Activated T-helper 2 cell treated with anti-CD3 and anti-CD28 coated beads, Interferon-gamma antibody, Interleukin-2, Interleukin-4, amounts not matched to agents 10 μg/mL and 5 μg/mL and 100 μg/mL, durations not matched to agents 14 hours and 24 hours and 36 hours (primary cell): ENCODE measurements at regions not wholly inside any gene's neighbourhood (a gene's known extent, or its start where the extent isn't known, plus 50 kb on each side); places are given as distances from the start of the nearest gene placed in this dataset.

Experiments
- DNase-seq: peaks from one replicate; pipeline ENCODE4 v3.0.0; 2021; ENCODE audit warnings: low spot score
- H3K27ac Mint-ChIP-seq: one replicate; pipeline ENCODE4 v1.8.0; 2021; ENCODE audit warnings: mixed read lengths
- H3K27me3 Mint-ChIP-seq: one replicate; pipeline ENCODE4 v1.8.0; 2021; ENCODE audit warnings: low read depth, mixed read lengths
- H3K36me3 Mint-ChIP-seq: one replicate; pipeline ENCODE4 v1.8.0; 2021; ENCODE audit warnings: low read depth, mixed read lengths
- H3K4me1 Mint-ChIP-seq: one replicate; pipeline ENCODE4 v1.8.0; 2021; ENCODE audit warnings: low read depth, mixed read lengths
- H3K4me3 Mint-ChIP-seq: one replicate; pipeline ENCODE4 v1.8.0; 2021; ENCODE audit warnings: low read depth, mild to moderate bottlenecking, moderate library complexity, mixed read lengths
- H3K9me3 Mint-ChIP-seq: one replicate; pipeline ENCODE4 v1.8.0; 2021; ENCODE audit warnings: mixed read lengths
- intact Hi-C: fragments of 100-400 bp; cut with micrococcal nuclease; formaldehyde crosslinking; loops from one replicate; pipeline ENCODE4 v1.15.1; 2023

DNA sequence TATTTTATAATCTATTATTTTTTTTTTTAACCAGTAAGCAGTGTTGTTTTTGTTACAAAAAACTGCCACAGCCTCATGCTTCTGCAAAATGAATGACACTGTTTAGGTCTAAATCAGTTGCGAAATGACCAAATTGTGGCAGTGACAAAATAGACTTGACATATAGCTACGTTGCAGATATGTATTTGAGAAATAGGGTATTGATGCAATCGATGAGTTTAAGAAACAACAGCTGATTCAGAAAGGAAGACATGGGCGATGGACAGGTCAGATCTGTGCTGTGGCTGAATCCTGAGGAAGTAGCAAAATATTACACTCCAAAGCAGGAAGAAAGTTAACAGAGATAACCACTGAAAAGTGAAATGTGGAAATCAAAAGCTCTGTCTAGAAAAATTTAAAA, 89.0 kb upstream of the STEAP4 start:
- H3K4me3 Mint-ChIP-seq: no peak overlapping the region
- H3K27ac Mint-ChIP-seq: no peak overlapping the region

DNA sequence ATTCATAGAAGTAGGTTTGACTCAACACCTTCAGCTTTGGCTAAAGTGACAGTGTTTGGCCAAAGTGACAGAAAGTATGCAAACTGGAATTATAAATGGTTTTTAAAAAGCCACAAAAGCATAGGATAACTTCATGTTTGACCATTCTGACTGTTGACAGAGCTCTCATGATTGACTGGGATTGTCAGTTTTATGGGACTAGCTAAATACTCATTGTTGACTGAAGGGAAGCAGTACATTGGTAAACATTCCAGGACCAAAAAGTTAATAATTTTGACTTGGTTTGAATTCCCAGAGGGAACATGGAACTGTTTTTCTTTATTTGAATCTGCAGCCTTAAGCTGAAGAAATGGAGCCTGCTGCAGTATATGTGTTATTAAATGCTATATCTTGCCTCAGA, 84.6 kb upstream of the STEAP4 start:
- H3K27ac Mint-ChIP-seq: no peak overlapping the region
- no peaks in the 10 kb centered on the region for H3K9me3 Mint-ChIP-seq
- H3K27me3 Mint-ChIP-seq: peaks cover 14% of the 10 kb centered on the region
- no peak for DNase-seq
- intact Hi-C loops: no loop called here
- H3K4me1 Mint-ChIP-seq: peaks cover 33% of the 10 kb centered on the region
- H3K36me3 Mint-ChIP-seq: no peaks in the 10 kb centered on the region
- H3K4me3 Mint-ChIP-seq: no peak overlapping the region

More for the DNA sequence above, 89.0 kb upstream of the STEAP4 start:
- peaks cover 18% of the 10 kb centered on the region for H3K4me1 Mint-ChIP-seq
- no peaks in the 10 kb centered on the region for H3K36me3 Mint-ChIP-seq
- H3K27me3 Mint-ChIP-seq: peaks cover 14% of the 10 kb centered on the region
- no peaks in the 10 kb centered on the region for H3K9me3 Mint-ChIP-seq
- no peak for DNase-seq
- intact Hi-C loops: no loop called here

DNA sequence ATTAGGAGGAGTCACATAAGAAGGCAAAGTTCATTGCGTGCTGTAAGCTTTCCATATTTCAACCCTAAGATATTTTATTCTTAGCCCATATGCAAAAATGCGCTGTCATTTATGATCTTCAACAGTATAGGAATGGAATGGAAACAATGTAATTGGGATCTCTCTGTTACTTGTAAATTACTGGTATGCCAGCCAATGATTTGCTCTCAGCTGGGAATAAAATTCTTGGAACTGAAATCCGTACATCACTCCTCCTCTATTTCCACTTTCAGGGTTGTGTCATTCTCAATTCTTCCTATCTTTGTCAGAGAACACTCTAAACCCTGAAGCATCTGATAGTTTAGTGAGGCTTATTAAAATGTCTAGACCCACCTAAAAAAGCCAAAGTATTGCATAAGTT, 80.7 kb upstream of the STEAP4 start:
- H3K27me3 Mint-ChIP-seq: peaks cover 2% of the 10 kb centered on the region
- H3K9me3 Mint-ChIP-seq: no peaks in the 10 kb centered on the region
- H3K36me3 Mint-ChIP-seq: no peaks in the 10 kb centered on the region
- no peak for DNase-seq
- peaks cover 28% of the 10 kb centered on the region for H3K4me1 Mint-ChIP-seq
- no peak overlapping the region for H3K27ac Mint-ChIP-seq
- no peak overlapping the region for H3K4me3 Mint-ChIP-seq
- intact Hi-C loops: no loop called here

DNA sequence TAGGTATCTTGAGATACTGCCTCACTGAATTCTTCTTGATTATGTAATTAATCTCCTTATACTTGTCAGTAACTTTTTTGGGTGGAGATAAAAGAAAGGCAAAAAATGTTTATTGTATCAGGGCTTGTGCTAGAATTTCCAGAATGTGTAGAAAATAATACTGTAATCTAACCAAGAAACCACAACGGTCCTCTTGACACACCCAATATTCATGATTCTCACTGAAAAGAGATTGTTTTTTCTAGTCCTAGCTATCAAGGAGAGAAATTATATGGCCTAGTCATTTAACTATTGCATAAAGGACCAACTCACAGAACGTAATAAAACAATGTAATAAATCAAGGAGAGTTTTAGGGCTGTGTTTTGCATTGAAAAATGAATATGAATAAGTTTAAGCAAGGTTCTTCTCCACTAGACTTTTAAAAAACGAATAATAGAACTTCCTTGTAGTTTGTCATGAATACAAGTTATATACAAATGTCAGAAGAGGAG, 80.0 kb upstream of the STEAP4 start:
- H3K27me3 Mint-ChIP-seq: no peaks in the 10 kb centered on the region
- no peak overlapping the region for H3K4me3 Mint-ChIP-seq
- DNase-seq: no peak
- H3K9me3 Mint-ChIP-seq: no peaks in the 10 kb centered on the region
- intact Hi-C loops: no loop called here
- H3K36me3 Mint-ChIP-seq: no peaks in the 10 kb centered on the region
- peaks cover 28% of the 10 kb centered on the region for H3K4me1 Mint-ChIP-seq
- H3K27ac Mint-ChIP-seq: no peak overlapping the region

DNA sequence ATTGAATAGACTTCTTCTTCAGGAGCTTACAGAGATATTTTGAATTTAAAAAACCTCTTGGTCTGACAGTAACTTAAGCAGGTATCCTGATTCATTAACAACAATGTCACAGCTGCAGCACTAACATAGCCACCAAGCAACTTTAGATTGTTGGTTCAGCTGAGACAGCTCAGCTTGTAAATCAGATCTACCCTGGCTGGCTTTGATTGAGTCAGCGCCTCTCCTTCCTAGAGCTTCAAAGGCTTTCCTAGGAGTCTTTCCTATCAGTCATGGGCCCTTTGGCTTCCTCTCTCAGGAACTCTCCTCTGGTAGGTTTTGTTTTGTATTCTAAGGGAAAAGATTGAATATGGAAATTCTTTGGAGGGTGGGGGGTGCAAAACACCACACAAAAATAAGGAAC, 70.7 kb upstream of the STEAP4 start:
- intact Hi-C loops: no loop called here
- no peaks in the 10 kb centered on the region for H3K36me3 Mint-ChIP-seq
- no peak overlapping the region for H3K4me3 Mint-ChIP-seq
- H3K4me1 Mint-ChIP-seq: no peaks in the 10 kb centered on the region
- H3K27me3 Mint-ChIP-seq: peaks cover 12% of the 10 kb centered on the region
- no peak for DNase-seq
- H3K27ac Mint-ChIP-seq: no peak overlapping the region
- H3K9me3 Mint-ChIP-seq: peaks cover 4% of the 10 kb centered on the region

DNA sequence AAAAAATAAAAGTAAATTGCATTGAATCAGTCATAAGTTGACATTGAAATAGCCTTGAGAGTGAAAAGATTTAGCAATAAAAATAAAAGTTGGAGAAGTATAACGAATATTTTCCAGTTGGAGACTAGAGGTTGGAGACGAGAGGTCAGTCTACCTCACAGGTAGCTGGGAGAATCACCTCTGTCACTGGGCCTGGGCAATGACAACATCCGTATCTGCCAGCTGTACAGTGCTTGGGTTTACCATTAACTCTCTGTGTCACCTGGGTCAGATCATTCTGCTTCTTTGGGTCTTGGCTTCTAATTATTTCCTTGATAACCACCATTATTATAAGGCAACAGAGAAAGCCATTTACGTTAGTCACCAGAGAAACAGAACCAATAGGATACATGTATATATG, 62.0 kb upstream of the STEAP4 start:
- intact Hi-C loops: no loop called here
- Mint-ChIP-seq H3K36me3 (no peaks in the 10 kb centered on the region), H3K27me3 (peaks cover 20% of the 10 kb centered on the region)

DNA sequence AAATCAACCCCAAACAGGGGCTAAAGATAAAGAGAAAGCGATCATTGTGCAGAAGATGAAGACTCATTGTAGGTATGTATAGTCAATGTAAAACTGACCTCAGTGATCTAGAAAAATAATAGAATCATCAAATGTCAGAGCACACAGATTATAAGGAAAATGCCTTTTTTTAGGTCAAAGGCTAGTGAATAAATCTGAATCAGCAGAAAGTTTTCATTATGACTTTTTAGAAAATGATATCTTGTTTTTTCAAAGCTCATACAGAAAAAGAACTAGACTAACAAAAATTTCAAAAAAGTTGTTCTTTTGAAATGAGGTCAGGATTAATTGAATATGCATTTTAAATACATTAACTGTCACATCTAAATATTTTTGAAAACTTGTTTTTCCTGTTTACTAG, 60.2 kb upstream of the STEAP4 start:
- Mint-ChIP-seq H3K4me1 (no peaks in the 10 kb centered on the region), H3K27ac (no peak overlapping the region), H3K36me3 (no peaks in the 10 kb centered on the region), H3K27me3 (peaks cover 20% of the 10 kb centered on the region), H3K4me3 (no peak overlapping the region), H3K9me3 (no peaks in the 10 kb centered on the region)
- intact Hi-C loops: no loop called here
- no peak for DNase-seq

More for the DNA sequence above, 62.0 kb upstream of the STEAP4 start:
- no peak for DNase-seq
- H3K4me3 Mint-ChIP-seq: no peak overlapping the region
- H3K4me1 Mint-ChIP-seq: no peaks in the 10 kb centered on the region
- H3K27ac Mint-ChIP-seq: no peak overlapping the region
- H3K9me3 Mint-ChIP-seq: no peaks in the 10 kb centered on the region

DNA sequence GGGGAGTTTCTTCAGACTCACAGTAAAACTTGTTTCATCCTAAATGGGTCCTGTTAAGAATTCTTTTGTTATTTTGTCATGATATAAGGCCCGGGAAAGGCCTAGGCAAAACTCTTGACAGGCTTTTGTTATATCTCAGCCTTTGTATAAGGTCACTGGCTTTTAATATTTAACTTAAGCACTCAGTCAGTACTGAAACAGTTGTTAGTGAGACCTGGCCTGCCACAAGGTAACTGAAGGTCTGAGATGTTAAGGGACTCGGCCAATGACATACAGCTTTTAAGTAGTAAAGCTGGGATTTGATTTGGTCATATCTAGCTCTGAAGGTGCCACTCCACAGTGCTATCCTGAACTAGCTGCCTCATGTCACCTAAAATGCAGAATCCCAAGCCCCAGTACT, 57.2 kb upstream of the STEAP4 start:
- H3K36me3 Mint-ChIP-seq: no peaks in the 10 kb centered on the region
- H3K4me3 Mint-ChIP-seq: no peak overlapping the region
- H3K27me3 Mint-ChIP-seq: peaks cover 23% of the 10 kb centered on the region
- H3K4me1 Mint-ChIP-seq: no peaks in the 10 kb centered on the region
- no peak overlapping the region for H3K27ac Mint-ChIP-seq
- H3K9me3 Mint-ChIP-seq: no peaks in the 10 kb centered on the region
- no peak for DNase-seq
- intact Hi-C loops: no loop called here

DNA sequence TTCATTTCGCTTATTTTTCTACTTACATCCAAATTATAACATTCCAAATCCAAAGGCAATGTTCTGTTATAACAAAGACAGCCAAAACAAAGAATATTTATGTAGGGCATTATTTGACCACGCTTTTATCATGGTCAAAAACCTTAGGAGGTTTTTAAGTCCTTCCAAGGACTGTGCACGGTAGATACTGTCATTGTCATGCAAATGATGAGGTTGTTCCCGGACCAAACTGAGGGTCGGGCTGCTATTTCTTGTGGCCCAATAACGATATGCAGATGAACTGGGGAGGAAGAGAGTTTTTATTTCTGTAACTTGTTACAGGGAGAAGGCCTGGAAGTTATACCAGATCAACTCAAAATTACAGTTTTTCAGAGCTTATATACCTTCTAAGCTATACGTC, 56.6 kb upstream of the STEAP4 start:
- no peak overlapping the region for H3K27ac Mint-ChIP-seq
- intact Hi-C loops: no loop called here
- H3K4me3 Mint-ChIP-seq: no peak overlapping the region
- no peaks in the 10 kb centered on the region for H3K36me3 Mint-ChIP-seq
- DNase-seq: no peak
- H3K27me3 Mint-ChIP-seq: peaks cover 24% of the 10 kb centered on the region
- no peaks in the 10 kb centered on the region for H3K9me3 Mint-ChIP-seq
- H3K4me1 Mint-ChIP-seq: no peaks in the 10 kb centered on the region

DNA sequence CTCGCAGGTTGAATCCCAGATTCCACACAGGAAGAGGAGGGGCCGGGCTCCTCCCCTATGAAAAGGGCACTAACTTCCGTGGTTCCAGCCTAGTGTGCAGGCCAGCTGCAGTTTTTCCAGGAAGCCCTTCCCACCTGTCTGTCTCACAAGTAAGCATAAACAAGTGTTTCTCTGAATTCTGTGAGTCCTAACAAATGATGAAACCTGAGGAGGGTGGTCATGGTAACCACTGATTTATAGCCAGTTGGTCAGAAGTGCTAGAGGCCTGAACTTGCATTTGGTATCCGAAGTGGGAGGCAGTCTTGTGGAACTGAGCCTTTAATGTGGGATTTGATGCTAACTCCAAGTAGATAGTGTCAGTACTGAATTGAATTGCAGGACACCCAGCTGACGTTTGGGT, 54.7 kb upstream of the STEAP4 start:
- Mint-ChIP-seq H3K9me3 (no peaks in the 10 kb centered on the region), H3K27me3 (peaks cover 12% of the 10 kb centered on the region), H3K4me3 (no peak overlapping the region), H3K36me3 (no peaks in the 10 kb centered on the region), H3K27ac (no peak overlapping the region), H3K4me1 (no peaks in the 10 kb centered on the region)
- intact Hi-C loops: no loop called here
- no peak for DNase-seq

DNA sequence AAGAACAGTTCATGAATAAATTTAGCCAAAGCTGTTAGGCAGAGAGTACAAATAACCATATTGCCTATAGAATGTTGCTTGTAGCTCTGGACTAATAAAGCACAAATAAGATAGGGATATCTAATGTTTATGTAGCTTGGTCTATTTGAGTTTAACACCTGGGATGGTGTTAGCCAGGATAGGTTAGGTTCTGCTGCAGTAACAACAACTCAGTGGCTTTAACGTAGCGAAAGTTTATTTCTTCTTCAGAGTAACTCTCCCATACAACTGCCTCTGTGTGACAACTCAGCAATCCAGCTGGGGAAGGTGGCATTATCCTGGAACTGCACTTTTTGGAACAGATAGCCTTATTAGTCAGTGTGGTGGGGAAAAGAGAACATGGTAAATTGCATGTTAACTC, 52.2 kb upstream of the STEAP4 start:
- H3K27me3 Mint-ChIP-seq: peaks cover 8% of the 10 kb centered on the region
- no peak for DNase-seq
- intact Hi-C loops: loop anchor here (1.0 kb wide), 1 partner anchor 116 kb away; no protein-coding TSS in a partner anchor
- H3K27ac Mint-ChIP-seq: no peak overlapping the region
- no peaks in the 10 kb centered on the region for H3K36me3 Mint-ChIP-seq
- no peaks in the 10 kb centered on the region for H3K4me1 Mint-ChIP-seq
- no peak overlapping the region for H3K4me3 Mint-ChIP-seq
- H3K9me3 Mint-ChIP-seq: no peaks in the 10 kb centered on the region

DNA sequence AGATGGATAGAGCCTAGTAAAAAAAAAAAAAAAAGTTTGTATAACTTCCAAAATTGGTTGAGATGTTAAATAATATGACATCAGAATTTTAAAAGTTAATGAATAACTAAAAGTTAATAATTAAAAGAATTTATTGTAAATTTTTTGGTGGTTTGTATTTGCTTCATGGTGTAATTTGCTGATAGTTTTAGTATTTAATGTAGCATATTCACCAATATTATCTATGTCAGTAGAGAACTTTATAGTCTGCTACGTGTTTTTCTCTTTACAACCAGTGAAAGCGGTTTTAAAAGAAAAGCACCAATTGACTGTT, 51.8 kb upstream of the STEAP4 start:
- Mint-ChIP-seq H3K4me1 (no peaks in the 10 kb centered on the region), H3K27ac (no peak overlapping the region), H3K4me3 (no peak overlapping the region), H3K36me3 (no peaks in the 10 kb centered on the region), H3K9me3 (no peaks in the 10 kb centered on the region), H3K27me3 (peaks cover 10% of the 10 kb centered on the region)
- DNase-seq: no peak
- intact Hi-C loops: loop anchor here (1.0 kb wide), 1 partner anchor 115 kb away; no protein-coding TSS in a partner anchor

DNA sequence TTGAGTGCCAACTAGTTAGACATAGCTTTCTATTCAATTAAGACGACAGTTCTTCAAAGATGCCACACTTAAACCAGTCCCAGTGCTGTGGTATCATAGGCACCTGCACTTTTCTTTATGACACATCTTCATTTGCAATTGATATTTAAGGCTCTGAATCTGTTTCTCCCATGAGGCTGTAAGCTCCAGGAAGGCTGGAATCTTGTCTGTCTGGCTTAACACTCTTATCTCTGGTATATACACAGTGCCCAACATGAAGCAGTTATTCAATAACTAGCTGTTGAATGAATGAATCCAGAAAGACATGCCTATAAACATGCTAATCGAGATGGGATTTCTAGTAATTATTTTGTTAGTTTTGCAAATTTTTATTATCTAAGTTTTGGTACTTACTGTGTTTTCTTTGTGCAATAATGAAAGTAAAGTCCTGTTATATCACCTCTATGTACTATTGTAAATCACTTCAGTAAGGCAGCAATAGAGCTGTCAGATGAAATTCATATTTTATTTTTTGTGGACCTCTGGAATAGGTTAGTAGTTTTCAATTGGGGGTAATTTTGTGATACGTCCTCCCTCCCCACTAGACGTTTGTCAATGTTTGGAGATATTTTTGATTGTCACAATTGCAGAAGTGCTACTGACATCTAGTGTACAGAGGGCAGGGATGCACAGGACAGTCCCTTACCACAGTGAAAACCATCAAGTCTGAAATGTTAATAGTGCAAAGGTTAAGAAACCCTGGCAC, 51.3 kb upstream of the STEAP4 start:
- no peak overlapping the region for H3K27ac Mint-ChIP-seq
- H3K4me3 Mint-ChIP-seq: no peak overlapping the region
- intact Hi-C loops: loop anchor here (1.0 kb wide), 1 partner anchor 115 kb away; no protein-coding TSS in a partner anchor
- H3K9me3 Mint-ChIP-seq: no peaks in the 10 kb centered on the region
- H3K27me3 Mint-ChIP-seq: peaks cover 12% of the 10 kb centered on the region
- H3K36me3 Mint-ChIP-seq: no peaks in the 10 kb centered on the region
- no peak for DNase-seq
- H3K4me1 Mint-ChIP-seq: no peaks in the 10 kb centered on the region

DNA sequence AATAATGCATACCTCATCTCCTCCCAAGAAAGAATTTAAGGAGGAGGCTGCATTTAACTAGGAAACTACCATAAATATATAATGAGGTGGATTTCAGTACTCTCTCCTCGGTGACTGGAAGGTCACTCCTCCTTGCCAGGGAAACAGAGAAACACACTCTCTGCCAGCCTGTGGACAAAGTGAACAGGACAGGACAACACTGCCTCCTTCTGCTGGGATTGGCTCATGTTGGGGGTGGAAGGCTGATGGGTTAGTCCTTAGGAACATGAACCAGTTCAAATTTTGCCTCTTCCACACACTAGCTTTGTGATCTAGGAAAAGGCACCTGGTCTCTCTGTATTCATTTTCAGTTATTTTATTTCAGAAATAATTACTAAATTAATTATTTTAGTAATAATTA, 50.6 kb upstream of the STEAP4 start:
- no peaks in the 10 kb centered on the region for H3K4me1 Mint-ChIP-seq
- no peaks in the 10 kb centered on the region for H3K9me3 Mint-ChIP-seq
- H3K27ac Mint-ChIP-seq: no peak overlapping the region
- intact Hi-C loops: no loop called here
- H3K4me3 Mint-ChIP-seq: no peak overlapping the region
- H3K27me3 Mint-ChIP-seq: peaks cover 13% of the 10 kb centered on the region
- no peaks in the 10 kb centered on the region for H3K36me3 Mint-ChIP-seq
- DNase-seq: no peak
